AG10803 (cell line): ENCODE measurements at regions not wholly inside any gene's neighbourhood (a gene's known extent, or its start where the extent isn't known, plus 50 kb on each side); places are given as distances from the start of the nearest gene placed in this dataset.

Experiments
- DNase-seq: peaks from one replicate; pipeline ENCODE4 v3.0.0; 2010; ENCODE audit warnings: low read depth
- H3K4me3 ChIP-seq: 2 replicates; pipeline ENCODE4 v1.5.1; 2011; ENCODE audit warnings: mild to moderate bottlenecking, low read length, control low read depth
- TF ChIP-seq, protein P1 (sequence below): conservative IDR thresholded peaks from 2 replicates; pipeline ENCODE4 v1.5.1; 2011; ENCODE audit warnings: mild to moderate bottlenecking, low read length, control low read depth, inconsistent platforms

DNA sequence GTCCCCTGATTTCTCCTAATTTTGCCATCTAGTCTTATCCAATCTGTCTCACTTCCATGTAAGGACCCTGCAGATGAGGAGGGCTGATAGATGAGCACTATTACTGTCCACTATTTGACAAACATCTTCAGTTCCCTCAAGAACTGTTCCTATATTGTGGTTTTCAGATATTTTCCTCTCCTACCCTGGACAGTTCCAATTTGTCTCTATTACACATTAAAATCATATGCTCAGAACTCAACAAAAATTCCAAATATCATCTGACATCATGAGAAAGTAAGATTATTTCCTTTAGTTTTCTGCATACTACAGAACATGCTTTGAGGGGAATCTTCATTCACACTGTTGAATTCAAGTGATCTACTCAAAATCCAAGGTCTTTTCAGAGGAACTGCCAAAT lies 265.6 kb upstream of the ARID1B start:
- no peak overlapping the region for H3K4me3 ChIP-seq
- TF ChIP-seq, protein P1, sequence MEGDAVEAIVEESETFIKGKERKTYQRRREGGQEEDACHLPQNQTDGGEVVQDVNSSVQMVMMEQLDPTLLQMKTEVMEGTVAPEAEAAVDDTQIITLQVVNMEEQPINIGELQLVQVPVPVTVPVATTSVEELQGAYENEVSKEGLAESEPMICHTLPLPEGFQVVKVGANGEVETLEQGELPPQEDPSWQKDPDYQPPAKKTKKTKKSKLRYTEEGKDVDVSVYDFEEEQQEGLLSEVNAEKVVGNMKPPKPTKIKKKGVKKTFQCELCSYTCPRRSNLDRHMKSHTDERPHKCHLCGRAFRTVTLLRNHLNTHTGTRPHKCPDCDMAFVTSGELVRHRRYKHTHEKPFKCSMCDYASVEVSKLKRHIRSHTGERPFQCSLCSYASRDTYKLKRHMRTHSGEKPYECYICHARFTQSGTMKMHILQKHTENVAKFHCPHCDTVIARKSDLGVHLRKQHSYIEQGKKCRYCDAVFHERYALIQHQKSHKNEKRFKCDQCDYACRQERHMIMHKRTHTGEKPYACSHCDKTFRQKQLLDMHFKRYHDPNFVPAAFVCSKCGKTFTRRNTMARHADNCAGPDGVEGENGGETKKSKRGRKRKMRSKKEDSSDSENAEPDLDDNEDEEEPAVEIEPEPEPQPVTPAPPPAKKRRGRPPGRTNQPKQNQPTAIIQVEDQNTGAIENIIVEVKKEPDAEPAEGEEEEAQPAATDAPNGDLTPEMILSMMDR, result no peak
- no peak for DNase-seq

DNA sequence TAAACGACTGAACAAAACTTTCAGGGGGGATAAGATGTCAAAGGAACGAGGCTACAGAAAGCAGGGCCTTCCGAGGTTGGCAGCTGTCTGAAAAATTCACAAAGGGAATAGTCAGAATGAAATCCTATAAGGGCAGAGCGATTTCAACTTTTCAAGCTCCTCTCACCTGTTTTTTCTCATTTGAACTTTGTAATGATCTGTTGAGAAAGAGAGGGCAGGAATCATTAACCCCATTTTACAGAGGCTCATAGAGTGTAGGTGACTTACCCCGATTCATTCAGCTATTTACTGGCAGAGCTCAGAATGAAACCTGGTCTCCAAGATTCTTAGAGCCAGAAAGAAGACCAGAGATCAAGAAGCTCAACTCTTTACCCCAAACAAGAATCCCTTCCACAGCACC lies 266.1 kb upstream of the ARID1B start:
- no peak overlapping the region for H3K4me3 ChIP-seq
- TF ChIP-seq, protein P1, result no peak
- no peak for DNase-seq

DNA sequence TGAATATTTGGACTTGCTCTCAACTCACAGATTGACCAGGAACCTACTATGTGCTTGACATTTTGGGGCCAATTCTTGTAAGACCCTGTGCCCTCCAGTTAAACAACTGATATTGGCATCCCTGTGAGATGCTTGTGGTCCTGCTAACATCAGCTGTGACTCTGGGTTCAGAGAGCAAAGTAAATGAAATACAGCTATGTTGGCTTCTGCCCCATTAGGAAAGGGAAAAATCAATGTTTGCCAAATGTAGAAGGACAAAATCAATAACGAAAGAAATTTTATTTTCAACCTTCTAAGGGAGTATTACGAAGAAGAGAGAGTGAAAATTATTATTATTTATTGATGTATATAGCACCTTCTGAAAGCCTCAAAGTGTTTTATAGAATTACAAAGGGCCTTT lies 266.9 kb upstream of the ARID1B start:
- TF ChIP-seq, protein P1, result no peak
- no peak for DNase-seq
- no peak overlapping the region for H3K4me3 ChIP-seq

DNA sequence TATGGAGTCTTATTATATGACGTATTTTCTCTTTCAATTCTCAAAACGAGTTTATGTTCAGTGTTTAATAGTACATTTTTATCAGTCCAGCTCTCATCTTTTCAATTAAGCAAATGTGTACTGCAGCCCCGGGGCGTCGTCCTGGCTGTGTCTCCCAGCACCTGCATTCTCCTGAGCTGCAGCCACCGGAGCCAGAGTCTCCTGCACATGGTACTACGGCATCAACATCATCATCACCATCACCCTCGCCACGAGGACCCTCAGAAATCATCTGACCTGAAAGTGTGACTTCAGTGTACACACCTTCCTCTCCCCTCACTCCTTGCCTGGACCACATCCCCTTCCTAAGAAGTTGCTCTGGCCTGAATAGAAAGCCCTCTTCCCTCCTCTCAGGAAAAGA lies 267.7 kb upstream of the ARID1B start:
- TF ChIP-seq, protein P1, result no peak
- no peak for DNase-seq
- H3K4me3 ChIP-seq, result no peak overlapping the region

DNA sequence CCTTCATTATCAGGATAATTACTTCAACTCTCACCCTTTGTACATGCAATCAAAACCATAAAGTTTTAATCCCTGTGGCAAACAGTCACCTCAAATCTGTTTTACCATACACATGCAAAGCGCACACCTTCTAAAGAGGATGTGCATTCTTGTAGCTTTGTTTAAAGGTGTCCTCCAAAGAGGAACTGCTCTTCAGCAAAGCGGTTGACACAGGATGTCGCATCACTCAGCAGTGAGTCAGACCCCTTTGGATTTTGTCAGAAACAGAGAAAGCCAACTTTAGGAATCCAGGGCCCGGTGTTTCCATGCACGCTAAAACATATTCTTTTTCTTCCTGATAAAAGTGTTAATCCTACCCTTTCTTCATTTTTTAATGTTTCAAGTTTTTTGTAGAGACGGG lies 268.3 kb upstream of the ARID1B start:
- no peak for DNase-seq
- no peak overlapping the region for H3K4me3 ChIP-seq
- TF ChIP-seq, protein P1, result no peak

DNA sequence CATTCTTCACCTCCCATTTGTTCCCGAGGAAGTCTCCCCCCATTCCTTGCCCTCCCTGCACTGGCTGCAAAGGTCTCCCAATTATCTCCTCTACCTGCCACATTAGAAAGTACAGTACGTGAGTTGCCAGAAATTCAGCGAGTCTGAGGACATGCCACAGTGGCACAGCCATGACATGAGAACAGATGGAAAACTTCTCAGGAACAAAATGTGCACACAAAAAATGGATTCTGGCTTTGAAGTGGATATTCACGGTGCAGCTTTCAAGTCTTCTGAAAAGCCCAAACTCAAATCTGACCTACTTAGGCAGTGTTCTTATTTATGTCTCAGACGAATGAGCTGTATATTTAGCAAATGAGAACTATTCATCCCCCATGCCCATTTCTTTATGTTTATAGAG lies 269.1 kb upstream of the ARID1B start:
- TF ChIP-seq, protein P1, result no peak
- no peak for DNase-seq
- H3K4me3 ChIP-seq, result no peak overlapping the region

DNA sequence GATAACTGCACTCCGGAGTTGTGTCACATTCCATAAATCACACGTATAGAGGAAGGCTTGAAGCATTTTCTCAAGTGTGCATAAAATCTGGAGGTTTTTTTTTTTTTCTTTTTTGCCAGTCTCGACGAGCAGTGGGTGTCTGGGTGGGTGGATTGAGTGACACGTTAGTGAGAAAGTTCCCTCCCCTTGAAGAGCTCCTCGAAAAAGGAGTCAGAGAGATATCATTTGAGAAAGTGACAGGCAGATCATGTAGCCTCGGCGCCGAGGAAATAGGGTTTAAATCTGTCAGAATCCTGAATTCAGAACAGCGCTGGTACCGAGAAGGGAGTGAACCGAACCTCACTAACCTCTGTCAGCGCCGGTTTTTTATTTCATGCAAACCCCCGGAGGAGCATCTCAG lies 269.5 kb upstream of the ARID1B start:
- no peak for DNase-seq
- TF ChIP-seq, protein P1, result no peak
- no peak overlapping the region for H3K4me3 ChIP-seq
